GM23248 (cell line): ENCODE measurements at regions not wholly inside any gene's neighbourhood (a gene's known extent, or its start where the extent isn't known, plus 50 kb on each side); places are given as distances from the start of the nearest gene placed in this dataset.

Experiments
- DNase-seq: peaks from one replicate; pipeline ENCODE4 v3.0.0-alpha.2; 2015
- H2AFZ ChIP-seq: fragments of 200-600 bp; sonication (generic); 2 replicates; pipeline ENCODE4 v1.6.1; 2016; ENCODE audit warnings: antibody characterized with exemption
- H3F3A ChIP-seq: fragments of 200-600 bp; sonication (generic); 2 replicates; pipeline ENCODE4 v1.6.1; 2016; ENCODE audit warnings: mild to moderate bottlenecking, antibody characterized with exemption, mixed run types; ENCODE audit not compliant: insufficient read depth
- H3K27ac ChIP-seq: fragments of 200-600 bp; sonication (generic); 2 replicates; pipeline ENCODE4 v1.5.1; 2016; ENCODE audit warnings: mild to moderate bottlenecking
- H3K27me3 ChIP-seq: fragments of 200-600 bp; sonication (generic); replicated peaks from 2 replicates; pipeline ENCODE4 v1.6.1; 2016; ENCODE audit warnings: mild to moderate bottlenecking; ENCODE audit not compliant: insufficient read depth
- H3K36me3 ChIP-seq: fragments of 200-600 bp; sonication (generic); 2 replicates; pipeline ENCODE4 v1.6.1; 2016; ENCODE audit warnings: low read depth, mild to moderate bottlenecking
- H3K4me1 ChIP-seq: fragments of 200-600 bp; sonication (generic); 2 replicates; pipeline ENCODE4 v1.6.1; 2016; ENCODE audit warnings: mild to moderate bottlenecking; ENCODE audit not compliant: insufficient read depth
- H3K4me2 ChIP-seq: fragments of 200-600 bp; sonication (generic); one replicate; pipeline ENCODE4 v1.6.1; 2016; ENCODE audit warnings: mild to moderate bottlenecking; ENCODE audit not compliant: unreplicated experiment
- H3K4me3 ChIP-seq: fragments of 200-600 bp; sonication (generic); 2 replicates; pipeline ENCODE4 v1.5.1; 2016; ENCODE audit warnings: mild to moderate bottlenecking
- H3K79me2 ChIP-seq: fragments of 200-600 bp; sonication (generic); 2 replicates; pipeline ENCODE4 v1.6.1; 2016; ENCODE audit warnings: mild to moderate bottlenecking; ENCODE audit not compliant: insufficient read depth
- H3K9ac ChIP-seq: fragments of 200-600 bp; sonication (generic); 2 replicates; pipeline ENCODE4 v1.6.1; 2016; ENCODE audit warnings: mild to moderate bottlenecking
- H3K9me2 ChIP-seq: fragments of 200-600 bp; sonication (generic); 2 replicates; pipeline ENCODE4 v1.6.1; 2016; ENCODE audit warnings: mixed run types, mild to moderate bottlenecking, moderate library complexity; ENCODE audit not compliant: insufficient read depth
- H3K9me3 ChIP-seq: fragments of 200-600 bp; sonication (generic); one replicate; pipeline ENCODE4 v1.6.1; 2017; ENCODE audit warnings: low read depth
- H4K20me1 ChIP-seq: fragments of 200-600 bp; sonication (generic); 2 replicates; pipeline ENCODE4 v1.6.0; 2016; ENCODE audit not compliant: insufficient read depth
- EZH2 ChIP-seq: fragments of 200-600 bp; sonication (generic); IDR thresholded peaks from 2 replicates; pipeline ENCODE4 v1.6.1; 2018; ENCODE audit warnings: antibody characterized with exemption, mild to moderate bottlenecking; ENCODE audit not compliant: insufficient read depth, poor library complexity, severe bottlenecking
- EZH2phosphoT487 ChIP-seq: fragments of 200-600 bp; sonication (generic); IDR thresholded peaks from 2 replicates; pipeline ENCODE4 v1.6.1; 2018; ENCODE audit warnings: antibody characterized with exemption, moderate library complexity, mild to moderate bottlenecking, low read depth; ENCODE audit not compliant: insufficient read depth
- WGBS, 2 experiments: methylation state at CpG; one replicate each; pipeline ENCODE4 v1.1.6; 2015 to 2017; ENCODE audit warnings: low lambda C conversion rate in 2 of 2, low coverage in 1 of 2; ENCODE audit errors: missing lambda C conversion rate in 2 of 2; 5-methylcytosine and 5-hydroxymethylcytosine counted together
- in situ Hi-C: fragments of 300-500 bp; cut with MboI; formaldehyde crosslinking; loops from 2 replicates; pipeline ENCODE4 v1.15.0; 2020

DNA sequence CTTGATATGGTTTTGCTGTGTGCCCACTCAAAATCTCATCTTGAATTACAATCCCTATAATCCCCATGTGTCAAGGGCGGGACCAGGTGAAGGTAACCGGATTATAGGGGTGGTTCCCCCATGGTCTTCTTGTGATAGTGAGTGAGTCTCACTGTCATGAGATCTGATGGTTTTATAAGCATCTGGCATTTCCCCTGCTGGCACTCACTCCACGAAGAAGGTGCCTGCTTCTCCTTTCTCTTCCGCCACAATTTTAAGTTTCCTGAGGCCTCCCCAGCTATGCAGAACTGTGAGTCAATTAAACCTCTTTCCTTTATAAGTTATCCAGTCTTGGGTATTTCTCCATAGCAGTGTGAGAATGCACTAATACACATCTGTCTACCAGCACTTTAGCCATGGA, 109.5 kb upstream of the SDK1 start:
- DNase-seq, result no peak
- no peaks in the 10 kb centered on the region for H3K9me3 ChIP-seq
- no peaks in the 10 kb centered on the region for H3K36me3 ChIP-seq
- H3K4me2 ChIP-seq, result no peak overlapping the region
- WGBS, 2 experiments, result 33 to 42% methylated on average over 4 of the region's 4 CpGs
- no peaks in the 10 kb centered on the region for H3K79me2 ChIP-seq
- in situ Hi-C loops, result no loop called here
- no peak overlapping the region for H3K4me3 ChIP-seq
- H3K9ac ChIP-seq, result no peak overlapping the region
- no peaks in the 10 kb centered on the region for H3K27me3 ChIP-seq
- no peaks in the 10 kb centered on the region for H3K9me2 ChIP-seq
- H3K4me1 ChIP-seq, result no peaks in the 10 kb centered on the region
- no peak overlapping the region for H3K27ac ChIP-seq
- no peaks in the 10 kb centered on the region for H3F3A ChIP-seq
- H2AFZ ChIP-seq, result no peak overlapping the region
- no peaks in the 10 kb centered on the region for H4K20me1 ChIP-seq
- TF ChIP-seq EZH2phosphoT487 (no peak), EZH2 (no peak)

DNA sequence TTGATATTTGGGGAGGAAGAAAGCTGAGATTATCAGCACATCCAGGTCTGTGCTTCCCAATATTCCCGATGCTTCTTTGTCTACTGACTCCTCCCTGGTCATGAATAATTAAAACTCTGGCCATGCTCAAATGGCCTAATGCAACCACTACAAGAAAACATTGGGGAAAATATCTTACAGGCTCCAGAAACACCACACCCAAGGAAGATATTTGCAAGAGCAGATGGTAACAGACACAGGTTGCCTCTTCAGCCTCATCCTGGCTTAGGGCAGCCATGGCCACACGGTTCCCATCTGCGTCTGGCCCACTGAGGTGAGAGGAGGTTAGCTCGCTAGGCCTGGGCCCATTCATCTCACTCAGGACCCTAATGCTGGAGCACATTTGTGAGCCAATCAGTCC, 108.4 kb upstream of the SDK1 start:
- Histone ChIP-seq H3K27ac (no peak overlapping the region), H3K4me1 (no peaks in the 10 kb centered on the region), H4K20me1 (no peaks in the 10 kb centered on the region), H3K79me2 (no peaks in the 10 kb centered on the region), H3F3A (no peaks in the 10 kb centered on the region), H2AFZ (no peak overlapping the region), H3K4me3 (no peak overlapping the region), H3K9ac (no peak overlapping the region), H3K9me2 (no peaks in the 10 kb centered on the region), H3K4me2 (no peak overlapping the region), H3K27me3 (no peaks in the 10 kb centered on the region), H3K9me3 (no peaks in the 10 kb centered on the region), H3K36me3 (no peaks in the 10 kb centered on the region)
- 45 to 48% methylated on average over 4 of the region's 4 CpGs for WGBS, 2 experiments
- in situ Hi-C loops, result no loop called here
- DNase-seq, result no peak
- TF ChIP-seq EZH2, result no peak
- TF ChIP-seq EZH2phosphoT487, result no peak

DNA sequence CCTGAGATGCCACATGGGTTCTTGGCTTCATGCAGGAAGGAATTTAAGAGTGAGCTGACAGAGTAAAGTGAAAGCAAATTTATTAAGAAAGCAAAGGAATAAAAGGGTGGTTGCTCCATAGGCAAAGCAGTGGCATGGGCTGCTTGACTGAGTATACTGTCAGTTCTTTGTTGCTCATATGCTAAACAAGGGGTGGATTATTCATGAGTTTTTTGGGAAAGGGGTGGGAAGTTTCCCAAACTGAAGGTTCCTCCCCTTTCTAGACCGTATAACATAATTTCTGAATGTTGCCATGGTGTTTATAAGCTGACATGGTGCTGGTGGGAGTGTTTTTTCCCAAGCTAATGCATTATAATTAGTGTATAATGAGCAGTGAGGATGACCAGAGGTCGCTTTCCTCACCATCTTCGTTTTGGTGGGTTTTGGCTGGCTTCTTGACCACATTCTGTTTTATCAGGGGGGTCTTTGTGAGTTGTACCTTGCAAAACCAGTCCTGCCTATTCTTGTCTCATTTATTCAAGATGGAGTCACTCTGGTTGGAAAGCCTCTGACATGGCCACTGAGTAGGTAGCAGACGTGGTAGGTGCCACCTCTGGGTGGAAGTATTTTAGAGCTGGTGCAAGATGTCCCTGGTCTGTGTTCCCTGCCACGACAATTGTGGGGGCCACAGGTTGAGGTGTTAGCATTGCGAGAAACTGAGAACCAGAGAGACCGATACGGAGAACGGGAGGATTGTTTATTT, 107.5 kb upstream of the SDK1 start:
- no peak for DNase-seq
- H3K9ac ChIP-seq, result no peak overlapping the region
- no peaks in the 10 kb centered on the region for H3K27me3 ChIP-seq
- H4K20me1 ChIP-seq, result no peaks in the 10 kb centered on the region
- 57 to 60% methylated on average over 9 of the region's 9 CpGs for WGBS, 2 experiments
- H3K79me2 ChIP-seq, result no peaks in the 10 kb centered on the region
- no peak for TF ChIP-seq EZH2
- TF ChIP-seq EZH2phosphoT487, result no peak
- H3K4me2 ChIP-seq, result no peak overlapping the region
- H3K27ac ChIP-seq, result no peak overlapping the region
- H2AFZ ChIP-seq, result no peak overlapping the region
- H3K4me1 ChIP-seq, result no peaks in the 10 kb centered on the region
- no peaks in the 10 kb centered on the region for H3K9me2 ChIP-seq
- H3K9me3 ChIP-seq, result no peaks in the 10 kb centered on the region
- no peaks in the 10 kb centered on the region for H3K36me3 ChIP-seq
- no peak overlapping the region for H3K4me3 ChIP-seq
- in situ Hi-C loops, result no loop called here
- H3F3A ChIP-seq, result no peaks in the 10 kb centered on the region

DNA sequence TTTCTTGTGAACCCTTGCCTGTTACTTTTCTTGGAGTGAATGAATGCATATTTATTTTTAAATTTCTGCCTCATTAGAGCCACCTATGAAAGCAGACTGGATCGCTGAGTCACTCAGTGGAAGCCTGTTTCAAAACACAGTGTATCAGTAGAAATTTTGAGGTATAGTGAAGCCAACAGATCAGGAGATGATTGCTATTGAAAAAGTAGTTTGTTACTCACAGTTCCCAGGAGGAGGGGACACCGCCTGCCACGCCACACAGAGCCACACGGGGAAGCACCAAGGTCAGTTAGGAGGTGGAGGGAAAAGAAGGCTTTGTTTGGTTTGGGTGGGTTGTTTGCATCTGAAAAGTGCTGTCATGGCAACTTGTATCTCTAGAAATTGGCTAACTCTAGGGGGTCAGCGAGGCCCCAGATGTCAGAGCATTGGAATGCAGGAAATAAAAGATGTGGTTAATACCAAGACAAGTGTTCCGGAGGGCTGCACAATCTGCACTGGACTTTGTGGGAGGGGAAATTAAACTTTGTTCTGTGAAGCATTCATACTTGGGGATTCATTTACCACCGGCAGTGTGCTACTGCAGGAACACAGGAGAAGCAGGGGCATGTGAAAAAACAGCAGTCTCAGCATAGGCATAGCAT, 106.4 kb upstream of the SDK1 start:
- no peaks in the 10 kb centered on the region for H3K9me2 ChIP-seq
- H3K4me1 ChIP-seq, result no peaks in the 10 kb centered on the region
- no peaks in the 10 kb centered on the region for H3K9me3 ChIP-seq
- no peaks in the 10 kb centered on the region for H3K36me3 ChIP-seq
- H3K27ac ChIP-seq, result no peak overlapping the region
- 40 to 47% methylated on average over 7 of the region's 7 CpGs for WGBS, 2 experiments
- no peak overlapping the region for H3K9ac ChIP-seq
- no peak overlapping the region for H2AFZ ChIP-seq
- H3K79me2 ChIP-seq, result no peaks in the 10 kb centered on the region
- no peaks in the 10 kb centered on the region for H3F3A ChIP-seq
- in situ Hi-C loops, result no loop called here
- TF ChIP-seq EZH2 (no peak), EZH2phosphoT487 (no peak)
- H3K27me3 ChIP-seq, result no peaks in the 10 kb centered on the region
- H3K4me2 ChIP-seq, result no peak overlapping the region
- H3K4me3 ChIP-seq, result no peak overlapping the region
- no peak for DNase-seq
- no peaks in the 10 kb centered on the region for H4K20me1 ChIP-seq
